ENCODE measurements at regions not wholly inside any gene's neighbourhood (a gene's known extent, or its start where the extent isn't known, plus 50 kb on each side); places are given as distances from the start of the nearest gene placed in this dataset.

- H3K27me3 ChIP-seq (ENCODE audit: insufficient read depth, low read depth) = no peaks in the 10 kb centered on the region
- TF ChIP-seq CTCF (conservative IDR thresholded peaks at IDR 0.05; ENCODE audit: low read depth, low read length) = no peak
- H3K4me3 ChIP-seq (IDR thresholded peaks at IDR 0.05; ENCODE audit: insufficient read depth, low read depth, low read length) = no peak overlapping the region
- H3K4me2 ChIP-seq = no peak overlapping the region
- H3K36me3 ChIP-seq (ENCODE audit: insufficient read depth) = no peaks in the 10 kb centered on the region
- no peaks in the 10 kb centered on the region for H4K20me1 ChIP-seq (ENCODE audit: insufficient read depth)
- no peak overlapping the region for H3K9ac ChIP-seq
- no peak overlapping the region for H3K27ac ChIP-seq
- no peaks in the 10 kb centered on the region for H3K79me2 ChIP-seq (ENCODE audit: insufficient read depth, low read depth)
- H3K4me1 ChIP-seq (ENCODE audit: low read depth, poor library complexity, severe bottlenecking) = no peaks in the 10 kb centered on the region
- H2AFZ ChIP-seq (ENCODE audit: low read depth) = no peak overlapping the region
These were observed 195.6 kb downstream of the ZNF621 start for GRCh38 chr3:40720341-40720740.

- Histone ChIP-seq H3K4me2 (no peak overlapping the region), H2AFZ (ENCODE audit: low read depth) (no peak overlapping the region), H3K27ac (no peak overlapping the region), H3K79me2 (ENCODE audit: insufficient read depth, low read depth) (no peaks in the 10 kb centered on the region), H4K20me1 (ENCODE audit: insufficient read depth) (no peaks in the 10 kb centered on the region), H3K36me3 (ENCODE audit: insufficient read depth) (no peaks in the 10 kb centered on the region), H3K9ac (no peak overlapping the region), H3K4me3 (IDR thresholded peaks at IDR 0.05; ENCODE audit: insufficient read depth, low read depth, low read length) (no peak overlapping the region), H3K27me3 (ENCODE audit: insufficient read depth, low read depth) (no peaks in the 10 kb centered on the region), H3K4me1 (ENCODE audit: low read depth, poor library complexity, severe bottlenecking) (no peaks in the 10 kb centered on the region)
- TF ChIP-seq CTCF (conservative IDR thresholded peaks at IDR 0.05; ENCODE audit: low read depth, low read length) = no peak
These were observed 196.1 kb downstream of the ZNF621 start for GRCh38 chr3:40720863-40721262.

GRCh38 chr3:40723083-40723660 lies 198.4 kb downstream of the ZNF621 start:
- Histone ChIP-seq H3K79me2 (ENCODE audit: insufficient read depth, low read depth) (no peaks in the 10 kb centered on the region), H3K27me3 (ENCODE audit: insufficient read depth, low read depth) (no peaks in the 10 kb centered on the region), H3K27ac (no peak overlapping the region), H4K20me1 (ENCODE audit: insufficient read depth) (no peaks in the 10 kb centered on the region), H3K4me1 (ENCODE audit: low read depth, poor library complexity, severe bottlenecking) (no peaks in the 10 kb centered on the region), H3K9ac (no peak overlapping the region), H3K4me3 (IDR thresholded peaks at IDR 0.05; ENCODE audit: insufficient read depth, low read depth, low read length) (no peak overlapping the region), H3K4me2 (no peak overlapping the region), H3K36me3 (ENCODE audit: insufficient read depth) (no peaks in the 10 kb centered on the region), H2AFZ (ENCODE audit: low read depth) (no peak overlapping the region)
- no peak for TF ChIP-seq CTCF (conservative IDR thresholded peaks at IDR 0.05; ENCODE audit: low read depth, low read length)

GRCh38 chr3:40725031-40725430 lies 200.3 kb downstream of the ZNF621 start:
- Histone ChIP-seq H4K20me1 (ENCODE audit: insufficient read depth) (no peaks in the 10 kb centered on the region), H3K4me3 (IDR thresholded peaks at IDR 0.05; ENCODE audit: insufficient read depth, low read depth, low read length) (no peak overlapping the region), H3K4me2 (no peak overlapping the region), H3K9ac (no peak overlapping the region), H3K79me2 (ENCODE audit: insufficient read depth, low read depth) (no peaks in the 10 kb centered on the region), H3K4me1 (ENCODE audit: low read depth, poor library complexity, severe bottlenecking) (no peaks in the 10 kb centered on the region), H3K27me3 (ENCODE audit: insufficient read depth, low read depth) (no peaks in the 10 kb centered on the region), H3K27ac (no peak overlapping the region), H3K36me3 (ENCODE audit: insufficient read depth) (no peaks in the 10 kb centered on the region), H2AFZ (ENCODE audit: low read depth) (no peak overlapping the region)
- no peak for TF ChIP-seq CTCF (conservative IDR thresholded peaks at IDR 0.05; ENCODE audit: low read depth, low read length)

All from KMS-11 (cell line).